Activated CD4-positive, alpha-beta T cell treated with anti-CD3 and anti-CD28 coated beads, Interleukin-2, amount 50 U/mL, for 16 hours (primary cell): ENCODE measurements at regions not wholly inside any gene's neighbourhood (a gene's known extent, or its start where the extent isn't known, plus 50 kb on each side); places are given as distances from the start of the nearest gene placed in this dataset.
"Not testable (repeated sequence)": the region's sequence is repeated elsewhere in the genome, so short reads cannot be mapped to it uniquely, and the experiment has no call there.

ENCODE experiments used
- DNase-seq: peaks from one replicate; pipeline ENCODE4 v3.0.0-alpha.2; 2020

GRCh38 chr12:68984796-68985573, 52.0 kb upstream of the CPM start:
- DNase-seq: no peak

GRCh38 chr12:68997526-68997925, 64.6 kb upstream of the CPM start:
- DNase-seq: not testable (repeated sequence)

- DNase-seq: no peak
These were observed 65.1 kb upstream of the CPM start for GRCh38 chr12:68998041-68998440.

GRCh38 chr12:69000074-69000473, 67.1 kb upstream of the CPM start:
- no peak for DNase-seq

- no peak for DNase-seq
These were observed 67.7 kb upstream of the CPM start for GRCh38 chr12:69000540-69001243.

GRCh38 chr12:69001251-69001650, 68.3 kb upstream of the CPM start:
- DNase-seq: no peak

GRCh38 chr12:69002969-69003368, 70.0 kb upstream of the CPM start:
- DNase-seq: no peak

GRCh38 chr12:69003991-69004390, 71.0 kb upstream of the CPM start:
- DNase-seq: no peak

GRCh38 chr12:69007101-69007854, 74.3 kb upstream of the CPM start:
- DNase-seq: peak; percentile 11

- DNase-seq: no peak
These were observed 74.9 kb upstream of the CPM start for GRCh38 chr12:69007855-69008351.

GRCh38 chr12:69008520-69008919, 75.5 kb upstream of the CPM start:
- no peak for DNase-seq

- DNase-seq: no peak
These were observed 81.1 kb upstream of the CPM start for GRCh38 chr12:69014047-69014446.

GRCh38 chr12:69015017-69015416, 82.0 kb upstream of the CPM start:
- no peak for DNase-seq

GRCh38 chr12:69015831-69016230, 82.9 kb upstream of the CPM start:
- no peak for DNase-seq

- DNase-seq: no peak
These were observed 86.1 kb upstream of the CPM start for GRCh38 chr12:69019082-69019481.

- no peak for DNase-seq
These were observed 86.9 kb upstream of the CPM start for GRCh38 chr12:69019910-69020309.

- no peak for DNase-seq
These were observed 89.7 kb upstream of the CPM start for GRCh38 chr12:69022674-69023073.

GRCh38 chr12:69023840-69024239, 90.9 kb upstream of the CPM start:
- no peak for DNase-seq

- no peak for DNase-seq
These were observed 91.4 kb upstream of the CPM start for GRCh38 chr12:69024413-69024812.

- DNase-seq: no peak
These were observed 91.9 kb upstream of the CPM start for GRCh38 chr12:69024907-69025306.

- no peak for DNase-seq
These were observed 93.4 kb upstream of the CPM start for GRCh38 chr12:69026336-69026735.

GRCh38 chr12:69027411-69027881, 94.5 kb upstream of the CPM start:
- DNase-seq: no peak

- DNase-seq: no peak
These were observed 96.2 kb upstream of the CPM start for GRCh38 chr12:69028941-69029729.
